GM18498 (cell line): ENCODE measurements at regions not wholly inside any gene's neighbourhood (a gene's known extent, or its start where the extent isn't known, plus 50 kb on each side); places are given as distances from the start of the nearest gene placed in this dataset.

Source experiments
- ATAC-seq: cut with Tn5 transposase; IDR thresholded peaks from one replicate; pipeline ENCODE4 v1.9.1; 2021; ENCODE audit warnings: mild to moderate bottlenecking, moderate library complexity; ENCODE audit not compliant: unreplicated experiment

GRCh38 chr5:88377240-88377639 is 108.6 kb upstream of the TMEM161B start:
- ATAC-seq: no peak

DNA sequence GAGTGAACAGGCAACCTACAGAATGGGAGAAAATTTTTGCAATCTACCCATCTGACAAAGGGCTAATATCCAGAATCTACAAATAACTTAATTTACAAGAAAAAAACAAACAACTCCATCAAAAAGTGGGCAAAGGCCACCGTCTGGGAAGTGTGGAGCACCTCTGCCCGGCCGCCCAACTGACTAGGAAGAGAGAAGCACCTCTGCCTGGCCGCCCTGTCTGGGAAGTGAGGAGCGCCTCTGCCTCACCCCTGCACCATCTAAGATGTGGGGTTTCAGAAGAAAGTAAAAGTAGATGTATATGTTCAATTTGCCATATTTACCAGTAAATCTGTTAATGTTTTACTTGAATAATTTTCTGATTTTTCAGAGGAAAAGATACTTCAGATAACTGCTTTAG is 108.1 kb upstream of the TMEM161B start:
- no peak for ATAC-seq

GRCh38 chr5:88374391-88374790 is 105.7 kb upstream of the TMEM161B start:
- ATAC-seq: no peak

DNA sequence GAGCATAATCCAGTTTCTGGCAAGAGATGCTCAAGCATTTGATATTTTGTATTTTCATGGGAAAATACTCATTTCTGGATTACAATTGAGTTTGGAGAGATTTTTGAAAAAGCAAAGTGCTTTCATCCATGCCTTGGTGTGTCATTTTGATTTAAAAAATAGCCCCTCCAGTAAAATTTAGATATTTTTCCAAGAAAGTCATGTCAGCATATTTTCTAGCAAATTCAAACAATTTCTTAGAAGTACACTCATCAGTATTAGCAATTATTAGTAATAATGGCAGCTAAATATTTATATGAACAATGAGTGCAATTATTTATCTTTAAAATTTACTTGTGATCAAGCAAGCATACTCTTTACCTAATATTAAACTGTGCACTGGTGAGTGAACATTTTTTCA is 102.2 kb upstream of the TMEM161B start:
- ATAC-seq: no peak

DNA sequence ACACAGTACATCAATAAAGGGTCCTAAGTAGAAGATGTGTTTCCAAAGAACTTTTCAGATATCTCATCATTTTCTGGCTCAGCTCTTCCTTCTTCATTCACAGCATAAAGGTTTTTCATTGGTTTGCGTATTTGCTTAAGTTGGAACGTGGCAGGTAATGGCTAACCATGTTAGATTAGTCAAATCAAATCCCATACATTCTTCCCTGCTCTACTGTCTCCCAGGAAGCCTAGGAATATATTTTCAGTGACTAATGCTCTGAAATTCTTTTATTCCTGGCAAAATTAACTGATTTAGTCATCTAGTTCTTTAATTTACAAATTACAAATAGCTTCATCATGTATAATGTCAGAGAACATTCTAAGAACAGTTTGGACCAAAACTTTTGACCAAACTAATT is 99.6 kb upstream of the TMEM161B start:
- ATAC-seq: no peak

DNA sequence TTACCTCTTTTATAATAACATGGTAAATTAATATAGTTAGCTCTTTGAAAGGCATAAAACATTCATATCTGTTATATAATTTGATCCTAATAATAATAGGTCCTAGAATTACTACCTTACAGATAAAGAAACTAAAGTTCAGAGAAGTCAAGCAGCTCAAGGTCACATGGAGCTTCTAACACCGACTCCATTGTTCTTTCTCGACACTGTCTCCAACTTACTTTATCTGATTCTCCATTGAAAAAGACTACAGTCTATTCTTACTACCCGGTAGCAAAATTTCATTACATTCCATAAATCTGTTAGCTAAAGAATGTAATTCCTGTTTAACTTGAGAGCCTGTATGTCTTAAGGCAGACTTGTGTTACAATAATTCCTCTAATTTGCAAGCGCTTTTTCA is 96.3 kb upstream of the TMEM161B start:
- ATAC-seq: no peak

GRCh38 chr5:88355490-88356050 is 86.9 kb upstream of the TMEM161B start:
- no peak for ATAC-seq

GRCh38 chr5:88325868-88326267 is 57.2 kb upstream of the TMEM161B start:
- ATAC-seq: no peak

DNA sequence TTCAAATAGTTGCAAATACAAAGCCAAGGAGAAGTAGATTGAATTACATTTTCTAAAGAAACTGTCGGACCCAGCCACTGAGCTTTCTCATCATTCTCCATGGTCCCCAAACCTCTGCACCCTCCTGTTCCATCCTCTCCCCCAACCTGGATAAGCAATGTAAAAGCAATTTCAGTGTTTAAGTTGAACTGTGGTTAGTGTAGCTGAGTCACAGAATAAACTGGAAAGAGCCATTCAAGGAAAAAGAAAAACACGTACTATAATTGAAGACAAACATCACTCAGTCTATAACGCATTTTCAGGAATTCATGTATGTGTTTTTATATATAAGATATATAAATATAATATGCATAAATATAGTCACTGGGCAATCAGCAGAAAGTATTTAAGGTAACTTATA is 54.1 kb upstream of the TMEM161B start:
- ATAC-seq: no peak
